Choroid plexus epithelial cell (primary cell): ENCODE measurements at regions not wholly inside any gene's neighbourhood (a gene's known extent, or its start where the extent isn't known, plus 50 kb on each side); places are given as distances from the start of the nearest gene placed in this dataset.

Experiments
- DNase-seq: peaks from one replicate; pipeline ENCODE4 v3.0.0-alpha.2; 2010; ENCODE audit warnings: low read depth
- H3K4me3 ChIP-seq: 2 replicates; pipeline ENCODE4 v1.5.1; 2011; ENCODE audit warnings: low read depth, mild to moderate bottlenecking, control low read depth, low read length, moderate library complexity
- CTCF ChIP-seq: conservative IDR thresholded peaks from 2 replicates; pipeline ENCODE4 v1.5.1; 2011; ENCODE audit warnings: low read depth, mild to moderate bottlenecking, control low read depth, inconsistent platforms, low read length, moderate library complexity

- TF ChIP-seq CTCF, result no peak
- H3K4me3 ChIP-seq, result no peak overlapping the region
- DNase-seq, result no peak
These were observed 1181.0 kb upstream of the TENM4 start for GRCh38 chr11:80621871-80622270.

- DNase-seq, result no peak
- no peak overlapping the region for H3K4me3 ChIP-seq
- no peak for TF ChIP-seq CTCF
These were observed 1180.0 kb upstream of the TENM4 start for GRCh38 chr11:80620867-80621266.

GRCh38 chr11:80617156-80617555, 1176.3 kb upstream of the TENM4 start:
- TF ChIP-seq CTCF, result no peak
- DNase-seq, result no peak
- H3K4me3 ChIP-seq, result no peak overlapping the region

- H3K4me3 ChIP-seq, result no peak overlapping the region
- TF ChIP-seq CTCF, result no peak
- DNase-seq, result no peak
These were observed 1175.4 kb upstream of the TENM4 start for GRCh38 chr11:80616070-80616800.

GRCh38 chr11:80613655-80614054, 1172.8 kb upstream of the TENM4 start:
- DNase-seq, result no peak
- H3K4me3 ChIP-seq, result no peak overlapping the region
- no peak for TF ChIP-seq CTCF

GRCh38 chr11:80610516-80610915, 1169.7 kb upstream of the TENM4 start:
- H3K4me3 ChIP-seq, result no peak overlapping the region
- DNase-seq, result no peak
- no peak for TF ChIP-seq CTCF

GRCh38 chr11:80603472-80603871, 1162.6 kb upstream of the TENM4 start:
- TF ChIP-seq CTCF, result no peak
- no peak for DNase-seq
- H3K4me3 ChIP-seq, result no peak overlapping the region
